SK-N-DZ (cell line): ENCODE measurements at regions not wholly inside any gene's neighbourhood (a gene's known extent, or its start where the extent isn't known, plus 50 kb on each side); places are given as distances from the start of the nearest gene placed in this dataset.
"Not testable (repeated sequence)": the region's sequence is repeated elsewhere in the genome, so short reads cannot be mapped to it uniquely, and the experiment has no call there.

ENCODE experiments used
- DNase-seq: peaks from one replicate; pipeline ENCODE4 v3.0.0-alpha.2; 2015; ENCODE audit warnings: low spot score
- small RNA-seq, 2 experiments: library from RNA; depleted of rRNA; stranded (forward); fragments of <200 nt; gene quantifications; one replicate each; pipeline ENCODE3, GENCODE V24; 2014

GRCh38 chr9:759541-759940, 82.0 kb upstream of the DMRT1 start:
- DNase-seq, result no peak

GRCh38 chr9:759983-760736, 81.3 kb upstream of the DMRT1 start:
- DNase-seq, result no peak

GRCh38 chr9:761176-761792, 80.2 kb upstream of the DMRT1 start:
- no peak for DNase-seq

- DNase-seq, result no peak
Observed at GRCh38 chr9:761793-762560, 79.5 kb upstream of the DMRT1 start.

- no peak for DNase-seq
Observed at GRCh38 chr9:763692-764091, 77.8 kb upstream of the DMRT1 start.

- DNase-seq, result no peak
Observed at GRCh38 chr9:764105-764524, 77.4 kb upstream of the DMRT1 start.

- DNase-seq, result no peak
Observed at GRCh38 chr9:764986-765385, 76.5 kb upstream of the DMRT1 start.

GRCh38 chr9:767061-767561, 74.4 kb upstream of the DMRT1 start:
- DNase-seq, result not testable (repeated sequence)

- no peak for DNase-seq
Observed at GRCh38 chr9:776086-776485, 65.4 kb upstream of the DMRT1 start.

- no peak for DNase-seq
Observed at GRCh38 chr9:777978-778377, 63.5 kb upstream of the DMRT1 start.

- no peak for DNase-seq
Observed at GRCh38 chr9:784202-784601, 57.3 kb upstream of the DMRT1 start.

GRCh38 chr9:784916-785315, 56.6 kb upstream of the DMRT1 start:
- DNase-seq, result no peak

- no peak for DNase-seq
Observed at GRCh38 chr9:785997-786396, 55.5 kb upstream of the DMRT1 start.

- no peak for DNase-seq
Observed at GRCh38 chr9:786405-786804, 55.1 kb upstream of the DMRT1 start.

GRCh38 chr9:788777-789176, 52.7 kb upstream of the DMRT1 start:
- no peak for DNase-seq

Small RNAs in the stretch of these regions (small RNA-seq; reads per million reads assigned to genes)
- gene AL392089.1 (0 reads per million in 2 experiments), gene RNU6-1327P (0 reads per million in 2 experiments)
